ENCODE measurements at regions not wholly inside any gene's neighbourhood (a gene's known extent, or its start where the extent isn't known, plus 50 kb on each side); places are given as distances from the start of the nearest gene placed in this dataset.
"Not testable (repeated sequence)": the region's sequence is repeated elsewhere in the genome, so short reads cannot be mapped to it uniquely, and the experiment has no call there.

GRCh38 chrX:959595-959994 is 252.9 kb downstream of the CRLF2 start:
- H3K4me3 ChIP-seq, result no peak overlapping the region
- no peak for DNase-seq (ENCODE audit: low spot score)
- TF ChIP-seq CTCF (IDR thresholded peaks at IDR 0.05), result no peak
- H3K27ac ChIP-seq, result no peak overlapping the region

- H3K4me3 ChIP-seq; H3K27ac ChIP-seq; DNase-seq (ENCODE audit: low spot score): not testable (repeated sequence)
These were observed 257.2 kb downstream of the CRLF2 start for GRCh38 chrX:955168-955781.

- TF ChIP-seq CTCF (IDR thresholded peaks at IDR 0.05), result no peak
- Histone ChIP-seq H3K4me3 (no peak overlapping the region), H3K27ac (no peak overlapping the region)
- DNase-seq (ENCODE audit: low spot score), result no peak
These were observed 258.5 kb downstream of the CRLF2 start for GRCh38 chrX:953879-954482.

- DNase-seq (ENCODE audit: low spot score), result no peak
- no peak for TF ChIP-seq CTCF (IDR thresholded peaks at IDR 0.05)
- H3K4me3 ChIP-seq, result no peak overlapping the region
- no peak overlapping the region for H3K27ac ChIP-seq
These were observed 259.6 kb downstream of the CRLF2 start for GRCh38 chrX:952816-953215.

- not testable (repeated sequence) for H3K4me3 ChIP-seq; DNase-seq (ENCODE audit: low spot score); H3K27ac ChIP-seq
These were observed 265.2 kb downstream of the CRLF2 start for GRCh38 chrX:947262-947661.

GRCh38 chrX:943035-943434 is 269.4 kb downstream of the CRLF2 start:
- Histone ChIP-seq H3K27ac (no peak overlapping the region), H3K4me3 (no peak overlapping the region)
- TF ChIP-seq CTCF (IDR thresholded peaks at IDR 0.05), result no peak
- no peak for DNase-seq (ENCODE audit: low spot score)

GRCh38 chrX:940691-941090 is 271.8 kb downstream of the CRLF2 start:
- DNase-seq (ENCODE audit: low spot score), result no peak
- H3K4me3 ChIP-seq, result no peak overlapping the region
- H3K27ac ChIP-seq, result no peak overlapping the region
- TF ChIP-seq CTCF (IDR thresholded peaks at IDR 0.05), result no peak

- no peak for DNase-seq (ENCODE audit: low spot score)
- TF ChIP-seq CTCF (IDR thresholded peaks at IDR 0.05), result no peak
- H3K27ac ChIP-seq, result no peak overlapping the region
- no peak overlapping the region for H3K4me3 ChIP-seq
These were observed 275.3 kb downstream of the CRLF2 start for GRCh38 chrX:936979-937769.

Measured in coronary artery (tissue), 2 donors.